ENCODE measurements at regions not wholly inside any gene's neighbourhood (a gene's known extent, or its start where the extent isn't known, plus 50 kb on each side); places are given as distances from the start of the nearest gene placed in this dataset.
"Not testable (repeated sequence)": the region's sequence is repeated elsewhere in the genome, so short reads cannot be mapped to it uniquely, and the experiment has no call there.

GRCh38 chr4:79679859-79680258 lies 271.8 kb upstream of the GK2 start:
- DNase-seq (ENCODE audit: insufficient read length, low spot score) (no peak), FAIRE-seq (no peak)
- TF ChIP-seq CTCF (IDR thresholded peaks at IDR 0.05; ENCODE audit: insufficient read depth, missing control alignments): no peak

- DNase-seq (ENCODE audit: insufficient read length, low spot score) (no peak), FAIRE-seq (no peak)
- TF ChIP-seq CTCF (IDR thresholded peaks at IDR 0.05; ENCODE audit: insufficient read depth, missing control alignments): no peak
These were observed 270.6 kb upstream of the GK2 start for GRCh38 chr4:79678472-79679202.

- DNase-seq (ENCODE audit: insufficient read length, low spot score): no peak
- no peak for TF ChIP-seq CTCF (IDR thresholded peaks at IDR 0.05; ENCODE audit: insufficient read depth, missing control alignments)
- no peak for FAIRE-seq
These were observed 268.7 kb upstream of the GK2 start for GRCh38 chr4:79676705-79677104.

- FAIRE-seq; DNase-seq (ENCODE audit: insufficient read length, low spot score): not testable (repeated sequence)
These were observed 266.9 kb upstream of the GK2 start for GRCh38 chr4:79674906-79675305.

- DNase-seq (ENCODE audit: insufficient read length, low spot score) (no peak), FAIRE-seq (no peak)
- no peak for TF ChIP-seq CTCF (IDR thresholded peaks at IDR 0.05; ENCODE audit: insufficient read depth, missing control alignments)
These were observed 265.9 kb upstream of the GK2 start for GRCh38 chr4:79673898-79674297.

- no peak for DNase-seq (ENCODE audit: insufficient read length, low spot score)
- FAIRE-seq: no peak
- TF ChIP-seq CTCF (IDR thresholded peaks at IDR 0.05; ENCODE audit: insufficient read depth, missing control alignments): no peak
These were observed 265.3 kb upstream of the GK2 start for GRCh38 chr4:79673377-79673776.

GRCh38 chr4:79666875-79667274 lies 258.8 kb upstream of the GK2 start:
- TF ChIP-seq CTCF (IDR thresholded peaks at IDR 0.05; ENCODE audit: insufficient read depth, missing control alignments): no peak
- FAIRE-seq: no peak
- no peak for DNase-seq (ENCODE audit: insufficient read length, low spot score)

GRCh38 chr4:79666112-79666511 lies 258.1 kb upstream of the GK2 start:
- no peak for DNase-seq (ENCODE audit: insufficient read length, low spot score)
- TF ChIP-seq CTCF (IDR thresholded peaks at IDR 0.05; ENCODE audit: insufficient read depth, missing control alignments): no peak
- FAIRE-seq: no peak
